HUES48 (cell line): ENCODE measurements at regions not wholly inside any gene's neighbourhood (a gene's known extent, or its start where the extent isn't known, plus 50 kb on each side); places are given as distances from the start of the nearest gene placed in this dataset.

ENCODE experiments used
- H3K27ac ChIP-seq: one replicate; pipeline ENCODE4 v1.7.0; 2013; ENCODE audit warnings: low read depth, low read length, inconsistent platforms
- H3K27me3 ChIP-seq: 2 replicates; pipeline ENCODE4 v1.6.1; 2013; ENCODE audit warnings: mild to moderate bottlenecking, low read length; ENCODE audit not compliant: control insufficient read depth, insufficient read depth
- H3K36me3 ChIP-seq: 2 replicates; pipeline ENCODE4 v1.6.1; 2013; ENCODE audit warnings: low read length; ENCODE audit not compliant: control insufficient read depth, insufficient read depth
- H3K4me1 ChIP-seq: 2 replicates; pipeline ENCODE4 v1.6.1; 2013; ENCODE audit warnings: mild to moderate bottlenecking, low read length; ENCODE audit not compliant: control insufficient read depth, insufficient read depth
- H3K4me3 ChIP-seq: 2 replicates; pipeline ENCODE4 v1.5.1; 2013; ENCODE audit warnings: mild to moderate bottlenecking, low read depth, low read length
- H3K9ac ChIP-seq: 2 replicates; pipeline ENCODE4 v1.6.1; 2013; ENCODE audit warnings: mild to moderate bottlenecking, low read depth, low read length, moderate library complexity
- H3K9me3 ChIP-seq: 2 replicates; pipeline ENCODE4 v1.6.1; 2013; ENCODE audit warnings: low read length; ENCODE audit not compliant: control insufficient read depth, insufficient read depth

DNA sequence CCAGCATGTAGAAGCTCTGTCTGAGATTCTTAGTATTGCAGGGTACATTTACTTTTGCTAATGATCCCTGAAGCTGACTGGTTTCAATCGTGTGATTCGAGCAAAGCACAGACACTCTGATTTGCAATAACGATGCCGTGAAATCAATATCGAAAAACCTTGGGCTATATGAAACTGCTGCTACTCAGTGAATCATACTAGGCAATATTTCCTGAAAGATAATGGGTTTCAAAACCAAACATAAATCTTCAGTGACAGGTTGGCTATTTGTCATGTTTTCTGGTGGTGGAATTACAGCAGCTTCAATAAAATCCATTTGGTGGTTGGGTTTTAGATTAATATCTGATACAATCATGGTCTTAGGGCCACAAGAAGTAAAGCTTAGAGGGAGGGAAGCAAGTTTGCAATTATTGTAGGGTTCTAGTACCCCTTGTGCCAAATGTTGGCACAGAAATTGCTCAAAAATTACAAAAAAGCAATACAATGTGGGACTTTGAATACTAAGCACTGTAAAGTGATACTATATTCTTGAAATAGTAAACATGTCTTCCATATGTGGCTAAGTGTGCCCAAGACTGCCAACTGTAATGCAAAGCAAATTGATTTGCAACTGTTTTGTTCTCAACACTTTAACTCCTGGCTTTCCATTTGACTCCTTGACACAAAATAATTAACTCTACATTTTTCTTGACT lies 112.4 kb upstream of the JAZF1 start:
- peaks cover 60% of the 10 kb centered on the region for H3K4me1 ChIP-seq
- H3K4me3 ChIP-seq = peak overlapping the region; percentile 4; the same call in 1 of the 2 replicates
- H3K27me3 ChIP-seq = no peaks in the 10 kb centered on the region
- peak overlapping the region; percentile 83 for H3K27ac ChIP-seq
- no peaks in the 10 kb centered on the region for H3K9me3 ChIP-seq
- no peaks in the 10 kb centered on the region for H3K36me3 ChIP-seq
- peak overlapping the region; percentile 52 for H3K9ac ChIP-seq

DNA sequence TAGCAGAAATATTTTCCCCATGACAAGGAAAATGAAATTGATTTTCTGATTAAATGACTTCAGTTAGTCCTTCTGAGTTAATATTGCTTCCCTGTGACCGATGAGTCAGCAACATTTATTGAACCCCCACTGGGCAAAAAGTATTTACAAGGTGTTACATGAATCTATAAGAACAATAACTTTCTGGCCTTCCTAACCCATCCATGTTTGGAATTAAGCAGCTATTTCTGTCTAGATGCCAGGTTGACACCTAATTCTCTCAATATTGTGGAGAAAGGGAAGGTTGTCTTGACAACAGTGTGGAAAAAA lies 112.9 kb upstream of the JAZF1 start:
- H3K27me3 ChIP-seq = no peaks in the 10 kb centered on the region
- 0 out of 2 replicates have a peak overlapping the region, but pooled peaks have one; percentile 4 for H3K4me3 ChIP-seq
- peaks cover 60% of the 10 kb centered on the region for H3K4me1 ChIP-seq
- H3K9me3 ChIP-seq = no peaks in the 10 kb centered on the region
- peak overlapping the region; percentile 30; the same call in 1 of the 2 replicates for H3K9ac ChIP-seq
- peak overlapping the region; percentile 83 for H3K27ac ChIP-seq
- H3K36me3 ChIP-seq = no peaks in the 10 kb centered on the region

- Histone ChIP-seq H3K27ac (no peak overlapping the region), H3K9ac (no peak overlapping the region), H3K27me3 (no peaks in the 10 kb centered on the region), H3K4me3 (no peak overlapping the region), H3K4me1 (peaks cover 39% of the 10 kb centered on the region), H3K9me3 (no peaks in the 10 kb centered on the region), H3K36me3 (no peaks in the 10 kb centered on the region)
Measured at GRCh38 chr7:28296571-28297483, 115.5 kb upstream of the CREB5 start.

- no peaks in the 10 kb centered on the region for H3K36me3 ChIP-seq
- H3K9me3 ChIP-seq = no peaks in the 10 kb centered on the region
- no peak overlapping the region for H3K4me3 ChIP-seq
- H3K27ac ChIP-seq = no peak overlapping the region
- no peaks in the 10 kb centered on the region for H3K27me3 ChIP-seq
- peaks cover 28% of the 10 kb centered on the region for H3K4me1 ChIP-seq
- no peak overlapping the region for H3K9ac ChIP-seq
Measured at GRCh38 chr7:28297801-28298459, 114.4 kb upstream of the CREB5 start.

GRCh38 chr7:28298870-28299518 lies 113.3 kb upstream of the CREB5 start:
- H3K27me3 ChIP-seq = no peaks in the 10 kb centered on the region
- H3K4me3 ChIP-seq = no peak overlapping the region
- peaks cover 18% of the 10 kb centered on the region for H3K4me1 ChIP-seq
- H3K9ac ChIP-seq = no peak overlapping the region
- no peaks in the 10 kb centered on the region for H3K36me3 ChIP-seq
- H3K9me3 ChIP-seq = no peaks in the 10 kb centered on the region
- no peak overlapping the region for H3K27ac ChIP-seq

DNA sequence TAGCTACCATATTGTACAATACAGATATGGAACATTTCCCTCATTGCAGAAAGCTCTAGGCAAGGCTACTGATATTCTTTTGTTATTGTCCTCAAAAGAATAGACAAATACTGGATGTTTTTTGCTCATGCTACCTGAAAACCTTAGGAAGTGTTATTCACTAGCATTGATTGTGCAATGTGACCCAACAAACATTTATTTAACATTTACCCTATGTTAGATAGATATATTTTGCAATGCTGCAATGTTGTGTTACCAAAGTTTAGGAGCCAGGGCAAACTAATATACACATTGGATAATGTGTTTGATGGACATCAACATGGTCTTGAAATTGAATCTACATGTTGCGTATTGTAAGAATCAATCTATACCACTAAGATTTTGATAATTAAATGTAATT lies 112.8 kb upstream of the CREB5 start:
- Histone ChIP-seq H3K4me3 (no peak overlapping the region), H3K9ac (no peak overlapping the region), H3K4me1 (peaks cover 20% of the 10 kb centered on the region; the same call in 1 of the 2 replicates), H3K36me3 (no peaks in the 10 kb centered on the region), H3K27me3 (no peaks in the 10 kb centered on the region), H3K9me3 (no peaks in the 10 kb centered on the region), H3K27ac (no peak overlapping the region)

- no peak overlapping the region for H3K27ac ChIP-seq
- H3K4me3 ChIP-seq = no peak overlapping the region
- H3K9me3 ChIP-seq = no peaks in the 10 kb centered on the region
- no peak overlapping the region for H3K9ac ChIP-seq
- no peaks in the 10 kb centered on the region for H3K36me3 ChIP-seq
- H3K4me1 ChIP-seq = peaks cover 27% of the 10 kb centered on the region; the same call in 1 of the 2 replicates
- H3K27me3 ChIP-seq = no peaks in the 10 kb centered on the region
Measured at GRCh38 chr7:28300488-28300887, 111.8 kb upstream of the CREB5 start.

- H3K9me3 ChIP-seq = no peaks in the 10 kb centered on the region
- H3K9ac ChIP-seq = no peak overlapping the region
- H3K27ac ChIP-seq = no peak overlapping the region
- H3K36me3 ChIP-seq = no peaks in the 10 kb centered on the region
- H3K4me3 ChIP-seq = no peak overlapping the region
- peaks cover 27% of the 10 kb centered on the region; the same call in 1 of the 2 replicates for H3K4me1 ChIP-seq
- H3K27me3 ChIP-seq = no peaks in the 10 kb centered on the region
Measured at GRCh38 chr7:28301148-28301641, 111.1 kb upstream of the CREB5 start.

DNA sequence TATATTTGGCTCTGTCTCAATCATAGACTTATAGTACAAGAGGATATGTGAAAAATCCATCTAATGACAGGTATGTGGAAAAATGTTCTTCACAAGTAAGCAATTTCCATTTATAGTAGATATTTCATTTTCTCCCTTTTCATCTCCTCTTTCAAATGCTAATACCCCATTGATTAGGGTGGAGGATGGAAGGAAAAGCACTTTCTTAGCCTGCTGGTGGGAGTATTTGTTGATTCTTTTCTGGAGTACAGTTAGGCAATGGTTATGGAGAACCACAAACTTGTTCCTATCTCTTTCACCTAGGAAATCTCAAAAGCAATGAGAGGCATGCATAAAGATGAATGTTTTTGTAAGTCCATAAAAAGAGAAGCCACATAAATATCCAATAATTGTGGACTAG lies 108.0 kb upstream of the CREB5 start:
- no peaks in the 10 kb centered on the region for H3K9me3 ChIP-seq
- no peak overlapping the region for H3K9ac ChIP-seq
- H3K4me3 ChIP-seq = no peak overlapping the region
- H3K36me3 ChIP-seq = no peaks in the 10 kb centered on the region
- peaks cover 19% of the 10 kb centered on the region; the same call in 1 of the 2 replicates for H3K4me1 ChIP-seq
- H3K27ac ChIP-seq = no peak overlapping the region
- H3K27me3 ChIP-seq = no peaks in the 10 kb centered on the region

DNA sequence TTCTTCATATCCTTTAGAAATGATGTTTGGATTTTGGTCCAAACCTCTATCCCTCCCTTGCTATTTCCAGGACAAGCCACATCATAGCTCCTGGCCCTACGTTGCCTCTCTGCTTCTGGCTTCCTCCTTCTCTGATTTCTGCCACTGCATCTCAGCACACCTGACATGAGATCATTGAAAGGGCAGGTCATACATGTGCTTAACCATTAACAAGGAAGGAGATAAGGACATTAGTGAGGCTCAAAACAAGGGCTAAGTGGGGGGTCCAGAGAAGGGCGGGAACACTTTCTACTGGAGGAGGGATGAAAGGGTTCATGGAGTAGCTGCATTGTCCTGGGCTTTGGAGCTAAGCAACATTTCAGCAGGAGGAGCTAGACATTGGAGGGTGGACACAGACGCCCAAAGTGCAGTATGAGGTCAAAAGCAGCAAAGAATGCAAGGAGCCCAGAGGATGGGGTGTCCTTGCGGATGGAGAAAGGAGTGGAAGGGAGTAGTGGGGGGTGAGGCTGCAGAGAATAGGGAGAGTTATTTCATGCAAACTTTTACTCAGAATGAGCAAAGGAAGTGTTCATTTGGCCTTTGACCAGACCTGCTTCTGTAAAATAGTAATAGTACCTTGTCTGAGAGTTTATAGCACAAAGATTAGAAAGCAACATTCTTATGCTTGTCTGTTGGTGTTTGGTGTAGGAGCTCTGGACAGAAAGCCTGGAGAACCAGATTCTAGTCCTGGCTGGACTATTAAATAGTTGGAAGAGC lies 102.4 kb upstream of the CREB5 start:
- Histone ChIP-seq H3K9ac (no peak overlapping the region), H3K36me3 (no peaks in the 10 kb centered on the region), H3K27me3 (no peaks in the 10 kb centered on the region), H3K4me3 (no peak overlapping the region), H3K4me1 (peaks cover 15% of the 10 kb centered on the region), H3K27ac (no peak overlapping the region), H3K9me3 (no peaks in the 10 kb centered on the region)
